ENCODE measurements at regions not wholly inside any gene's neighbourhood (a gene's known extent, or its start where the extent isn't known, plus 50 kb on each side); places are given as distances from the start of the nearest gene placed in this dataset.

GRCh38 chr5:125823572-125823971, 599.6 kb upstream of the GRAMD2B start:
- Histone ChIP-seq H3K9ac (ENCODE audit: insufficient read depth in 1 of 2, low read length in 2 of 2) (no peak overlapping the region), H3K4me3 (no peak overlapping the region), H3K27me3 (ENCODE audit: control insufficient read depth in 3 of 3, insufficient read depth in 3 of 3, low read length in 2 of 3) (no peaks in the 10 kb centered on the region), H3K9me3 (ENCODE audit: control insufficient read depth in 4 of 4, insufficient read depth in 3 of 4, low read length in 3 of 4) (peaks cover 0 to 1% (median 0%) of the 10 kb centered on the region in 4 donors), H3K36me3 (ENCODE audit: control insufficient read depth in 4 of 4, insufficient read depth in 4 of 4, low read length in 4 of 4) (no peaks in the 10 kb centered on the region), H3K4me1 (ENCODE audit: control insufficient read depth in 5 of 5, insufficient read depth in 5 of 5, low read length in 5 of 5) (no peaks in the 10 kb centered on the region), H3K27ac (ENCODE audit: low read depth in 1 of 2, low read length in 1 of 2) (no peak overlapping the region)
- no peak for TF ChIP-seq CTCF (IDR thresholded peaks at IDR 0.05; ENCODE audit: control extremely low read depth, extremely low read depth)
- ATAC-seq (ENCODE audit: insufficient read depth, low FRiP score): no peak
- DNase-seq: no peak
- 87 to 91% methylated on average over 4 of the region's 4 CpGs for WGBS, 2 donors

DNA sequence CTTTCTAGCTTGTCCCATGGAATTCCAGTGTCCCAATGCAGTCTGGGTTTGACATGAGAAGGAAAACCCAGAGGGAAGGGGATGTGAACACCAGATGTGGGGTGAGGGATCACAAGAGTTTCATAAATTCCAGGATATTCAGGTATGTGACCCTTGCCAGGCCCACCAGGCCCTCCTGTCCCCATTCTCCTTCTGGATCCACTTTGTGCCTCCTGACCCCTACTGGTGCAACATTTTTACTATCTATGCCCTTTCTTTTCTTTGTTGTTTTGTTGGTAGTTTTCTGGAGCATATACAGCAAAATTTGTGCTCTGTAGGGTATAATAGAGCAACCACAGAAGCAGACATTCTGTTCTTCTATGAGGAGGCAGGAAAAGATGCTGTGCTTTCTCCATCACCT, 597.0 kb upstream of the GRAMD2B start:
- DNase-seq (no peak), ATAC-seq (ENCODE audit: insufficient read depth, low FRiP score) (no peak)
- H3K9me3 ChIP-seq (ENCODE audit: control insufficient read depth in 4 of 4, insufficient read depth in 3 of 4, low read length in 3 of 4): peaks cover 0 to 5% (median 0%) of the 10 kb centered on the region in 4 donors
- no peaks in the 10 kb centered on the region for H3K27me3 ChIP-seq (ENCODE audit: control insufficient read depth in 3 of 3, insufficient read depth in 3 of 3, low read length in 2 of 3)
- no peak overlapping the region for H3K4me3 ChIP-seq
- H3K27ac ChIP-seq (ENCODE audit: low read depth in 1 of 2, low read length in 1 of 2): no peak overlapping the region
- no peaks in the 10 kb centered on the region for H3K36me3 ChIP-seq (ENCODE audit: control insufficient read depth in 4 of 4, insufficient read depth in 4 of 4, low read length in 4 of 4)
- TF ChIP-seq CTCF (IDR thresholded peaks at IDR 0.05; ENCODE audit: control extremely low read depth, extremely low read depth): no peak
- H3K4me1 ChIP-seq (ENCODE audit: control insufficient read depth in 5 of 5, insufficient read depth in 5 of 5, low read length in 5 of 5): no peaks in the 10 kb centered on the region
- H3K9ac ChIP-seq (ENCODE audit: insufficient read depth in 1 of 2, low read length in 2 of 2): no peak overlapping the region

GRCh38 chr5:125829349-125829748, 593.9 kb upstream of the GRAMD2B start:
- peaks cover 0 to 5% (median 0%) of the 10 kb centered on the region in 4 donors for H3K9me3 ChIP-seq (ENCODE audit: control insufficient read depth in 4 of 4, insufficient read depth in 3 of 4, low read length in 3 of 4)
- TF ChIP-seq CTCF (IDR thresholded peaks at IDR 0.05; ENCODE audit: control extremely low read depth, extremely low read depth): no peak
- no peak overlapping the region for H3K9ac ChIP-seq (ENCODE audit: insufficient read depth in 1 of 2, low read length in 2 of 2)
- DNase-seq (no peak), ATAC-seq (ENCODE audit: insufficient read depth, low FRiP score) (no peak)
- no peak overlapping the region for H3K27ac ChIP-seq (ENCODE audit: low read depth in 1 of 2, low read length in 1 of 2)
- peaks cover 0 to 5% (median 0%) of the 10 kb centered on the region in 5 donors for H3K4me1 ChIP-seq (ENCODE audit: control insufficient read depth in 5 of 5, insufficient read depth in 5 of 5, low read length in 5 of 5)
- no peaks in the 10 kb centered on the region for H3K27me3 ChIP-seq (ENCODE audit: control insufficient read depth in 3 of 3, insufficient read depth in 3 of 3, low read length in 2 of 3)
- no peaks in the 10 kb centered on the region for H3K36me3 ChIP-seq (ENCODE audit: control insufficient read depth in 4 of 4, insufficient read depth in 4 of 4, low read length in 4 of 4)
- WGBS, 2 donors: 82 to 96% methylated on average over 4 of the region's 4 CpGs
- no peak overlapping the region for H3K4me3 ChIP-seq

- H3K4me1 ChIP-seq (ENCODE audit: control insufficient read depth in 5 of 5, insufficient read depth in 5 of 5, low read length in 5 of 5): peaks cover 0 to 12% (median 0%) of the 10 kb centered on the region in 5 donors
- ATAC-seq (ENCODE audit: insufficient read depth, low FRiP score) (no peak), DNase-seq (no peak)
- TF ChIP-seq CTCF (IDR thresholded peaks at IDR 0.05; ENCODE audit: control extremely low read depth, extremely low read depth): no peak
- no peak overlapping the region for H3K9ac ChIP-seq (ENCODE audit: insufficient read depth in 1 of 2, low read length in 2 of 2)
- no peaks in the 10 kb centered on the region for H3K27me3 ChIP-seq (ENCODE audit: control insufficient read depth in 3 of 3, insufficient read depth in 3 of 3, low read length in 2 of 3)
- WGBS, 2 donors: 59 to 68% methylated on average over 2 of the region's 2 CpGs
- H3K4me3 ChIP-seq: no peak overlapping the region
- H3K36me3 ChIP-seq (ENCODE audit: control insufficient read depth in 4 of 4, insufficient read depth in 4 of 4, low read length in 4 of 4): no peaks in the 10 kb centered on the region
- H3K27ac ChIP-seq (ENCODE audit: low read depth in 1 of 2, low read length in 1 of 2): no peak overlapping the region
- peaks cover 0 to 5% (median 0%) of the 10 kb centered on the region in 4 donors for H3K9me3 ChIP-seq (ENCODE audit: control insufficient read depth in 4 of 4, insufficient read depth in 3 of 4, low read length in 3 of 4)
Observed at GRCh38 chr5:125833398-125833797, 589.8 kb upstream of the GRAMD2B start.

Data from lung (tissue), 11 donors.